ENCODE measurements at regions not wholly inside any gene's neighbourhood (a gene's known extent, or its start where the extent isn't known, plus 50 kb on each side); places are given as distances from the start of the nearest gene placed in this dataset.

DNA sequence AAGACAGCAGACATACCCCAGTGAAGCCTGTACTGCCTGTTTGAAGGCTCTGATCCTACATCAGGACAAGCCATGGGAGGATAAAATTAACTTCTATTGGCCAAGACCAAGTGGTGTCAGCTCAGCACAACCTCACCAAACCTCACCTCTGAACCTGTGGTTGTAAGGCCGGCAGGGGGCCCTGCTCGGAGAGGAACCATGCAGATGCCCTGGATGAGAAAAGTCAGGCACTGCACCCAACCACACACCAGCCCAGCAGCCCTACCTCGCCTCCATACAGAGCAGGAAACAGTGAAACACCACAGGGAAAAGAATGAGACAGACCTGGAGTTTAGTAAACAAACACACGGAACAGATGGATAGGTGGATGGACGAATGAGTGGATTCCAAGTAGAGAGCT lies 70.0 kb upstream of the PAX7 start:
- no peak overlapping the region for H3K27ac ChIP-seq (ENCODE audit: low read depth, low read length)
- H3K27me3 ChIP-seq (ENCODE audit: insufficient read depth, low read length) = peaks cover 13% of the 10 kb centered on the region
- TF ChIP-seq, protein P1, sequence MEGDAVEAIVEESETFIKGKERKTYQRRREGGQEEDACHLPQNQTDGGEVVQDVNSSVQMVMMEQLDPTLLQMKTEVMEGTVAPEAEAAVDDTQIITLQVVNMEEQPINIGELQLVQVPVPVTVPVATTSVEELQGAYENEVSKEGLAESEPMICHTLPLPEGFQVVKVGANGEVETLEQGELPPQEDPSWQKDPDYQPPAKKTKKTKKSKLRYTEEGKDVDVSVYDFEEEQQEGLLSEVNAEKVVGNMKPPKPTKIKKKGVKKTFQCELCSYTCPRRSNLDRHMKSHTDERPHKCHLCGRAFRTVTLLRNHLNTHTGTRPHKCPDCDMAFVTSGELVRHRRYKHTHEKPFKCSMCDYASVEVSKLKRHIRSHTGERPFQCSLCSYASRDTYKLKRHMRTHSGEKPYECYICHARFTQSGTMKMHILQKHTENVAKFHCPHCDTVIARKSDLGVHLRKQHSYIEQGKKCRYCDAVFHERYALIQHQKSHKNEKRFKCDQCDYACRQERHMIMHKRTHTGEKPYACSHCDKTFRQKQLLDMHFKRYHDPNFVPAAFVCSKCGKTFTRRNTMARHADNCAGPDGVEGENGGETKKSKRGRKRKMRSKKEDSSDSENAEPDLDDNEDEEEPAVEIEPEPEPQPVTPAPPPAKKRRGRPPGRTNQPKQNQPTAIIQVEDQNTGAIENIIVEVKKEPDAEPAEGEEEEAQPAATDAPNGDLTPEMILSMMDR (IDR thresholded peaks at IDR 0.05; ENCODE audit: extremely low read depth, low read depth, low read length) = no peak

GRCh38 chr1:18561967-18562366 lies 68.7 kb upstream of the PAX7 start:
- no peak overlapping the region for H2AFZ ChIP-seq (ENCODE audit: low read length)
- H3K36me3 ChIP-seq (ENCODE audit: insufficient read depth, low read length) = no peaks in the 10 kb centered on the region
- H4K20me1 ChIP-seq (ENCODE audit: insufficient read depth, low read length) = no peaks in the 10 kb centered on the region
- no peak for DNase-seq (ENCODE audit: insufficient read length, low spot score, missing footprints)
- H3K4me3 ChIP-seq (ENCODE audit: insufficient read depth, low read length) = no peak overlapping the region
- H3K9me3 ChIP-seq (ENCODE audit: low read depth, low read length) = no peaks in the 10 kb centered on the region
- H3K4me1 ChIP-seq (ENCODE audit: insufficient read depth, low read length) = no peaks in the 10 kb centered on the region
- no peak overlapping the region for H3K4me2 ChIP-seq (ENCODE audit: insufficient read depth, low read length)
- peaks cover 13% of the 10 kb centered on the region for H3K27me3 ChIP-seq (ENCODE audit: insufficient read depth, low read length)
- TF ChIP-seq, protein P1 (IDR thresholded peaks at IDR 0.05; ENCODE audit: extremely low read depth, low read depth, low read length) = no peak
- H3K27ac ChIP-seq (ENCODE audit: low read depth, low read length) = no peak overlapping the region
- H3K79me2 ChIP-seq (ENCODE audit: insufficient read depth, low read length) = no peaks in the 10 kb centered on the region

More for the DNA sequence above, 70.0 kb upstream of the PAX7 start:
- no peak overlapping the region for H3K4me3 ChIP-seq (ENCODE audit: insufficient read depth, low read length)
- H3K36me3 ChIP-seq (ENCODE audit: insufficient read depth, low read length) = no peaks in the 10 kb centered on the region
- DNase-seq (ENCODE audit: insufficient read length, low spot score, missing footprints) = no peak
- H3K79me2 ChIP-seq (ENCODE audit: insufficient read depth, low read length) = no peaks in the 10 kb centered on the region
- no peaks in the 10 kb centered on the region for H3K4me1 ChIP-seq (ENCODE audit: insufficient read depth, low read length)
- H2AFZ ChIP-seq (ENCODE audit: low read length) = no peak overlapping the region
- no peak overlapping the region for H3K4me2 ChIP-seq (ENCODE audit: insufficient read depth, low read length)
- no peaks in the 10 kb centered on the region for H4K20me1 ChIP-seq (ENCODE audit: insufficient read depth, low read length)
- no peaks in the 10 kb centered on the region for H3K9me3 ChIP-seq (ENCODE audit: low read depth, low read length)

DNA sequence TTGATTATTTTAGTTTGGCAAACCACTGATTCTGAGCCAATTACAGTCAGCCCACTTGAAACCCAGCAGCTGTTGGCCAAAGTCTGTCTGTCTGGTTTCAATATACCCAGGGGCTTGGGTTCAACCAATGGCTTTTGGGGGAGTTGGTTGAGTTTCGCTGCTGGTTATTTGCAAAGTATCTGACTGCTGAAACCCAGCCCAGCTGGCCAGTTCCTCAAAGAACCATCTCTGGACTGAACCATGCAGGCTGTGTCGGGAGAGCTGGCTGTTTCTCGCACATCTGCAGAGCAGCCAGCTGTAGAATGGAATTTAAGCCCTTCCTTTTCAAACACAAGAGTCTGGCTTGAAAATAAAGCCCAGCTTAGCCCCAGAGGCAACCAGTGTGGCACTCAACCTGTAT lies 66.0 kb upstream of the PAX7 start:
- no peak for DNase-seq (ENCODE audit: insufficient read length, low spot score, missing footprints)
- H3K4me3 ChIP-seq (ENCODE audit: insufficient read depth, low read length) = no peak overlapping the region
- H3K27me3 ChIP-seq (ENCODE audit: insufficient read depth, low read length) = peaks cover 5% of the 10 kb centered on the region
- no peaks in the 10 kb centered on the region for H3K9me3 ChIP-seq (ENCODE audit: low read depth, low read length)
- TF ChIP-seq, protein P1 (IDR thresholded peaks at IDR 0.05; ENCODE audit: extremely low read depth, low read depth, low read length) = no peak
- H4K20me1 ChIP-seq (ENCODE audit: insufficient read depth, low read length) = no peaks in the 10 kb centered on the region
- H3K79me2 ChIP-seq (ENCODE audit: insufficient read depth, low read length) = no peaks in the 10 kb centered on the region
- H3K4me1 ChIP-seq (ENCODE audit: insufficient read depth, low read length) = no peaks in the 10 kb centered on the region
- H2AFZ ChIP-seq (ENCODE audit: low read length) = no peak overlapping the region
- H3K4me2 ChIP-seq (ENCODE audit: insufficient read depth, low read length) = no peak overlapping the region
- no peaks in the 10 kb centered on the region for H3K36me3 ChIP-seq (ENCODE audit: insufficient read depth, low read length)
- no peak overlapping the region for H3K27ac ChIP-seq (ENCODE audit: low read depth, low read length)

- H3K27ac ChIP-seq (ENCODE audit: low read depth, low read length) = no peak overlapping the region
- TF ChIP-seq, protein P1 (IDR thresholded peaks at IDR 0.05; ENCODE audit: extremely low read depth, low read depth, low read length) = no peak
- peaks cover 5% of the 10 kb centered on the region for H3K27me3 ChIP-seq (ENCODE audit: insufficient read depth, low read length)
These were observed 65.3 kb upstream of the PAX7 start for GRCh38 chr1:18565321-18565720.

More at GRCh38 chr1:18565321-18565720, 65.3 kb upstream of the PAX7 start:
- no peaks in the 10 kb centered on the region for H4K20me1 ChIP-seq (ENCODE audit: insufficient read depth, low read length)
- H3K4me3 ChIP-seq (ENCODE audit: insufficient read depth, low read length) = no peak overlapping the region
- no peak overlapping the region for H2AFZ ChIP-seq (ENCODE audit: low read length)
- no peaks in the 10 kb centered on the region for H3K4me1 ChIP-seq (ENCODE audit: insufficient read depth, low read length)
- H3K4me2 ChIP-seq (ENCODE audit: insufficient read depth, low read length) = no peak overlapping the region
- no peaks in the 10 kb centered on the region for H3K79me2 ChIP-seq (ENCODE audit: insufficient read depth, low read length)
- no peaks in the 10 kb centered on the region for H3K36me3 ChIP-seq (ENCODE audit: insufficient read depth, low read length)
- H3K9me3 ChIP-seq (ENCODE audit: low read depth, low read length) = no peaks in the 10 kb centered on the region
- no peak for DNase-seq (ENCODE audit: insufficient read length, low spot score, missing footprints)
